Left lung (tissue), 4 donors: ENCODE measurements at regions not wholly inside any gene's neighbourhood (a gene's known extent, or its start where the extent isn't known, plus 50 kb on each side); places are given as distances from the start of the nearest gene placed in this dataset.

Experiments
- ATAC-seq: fragments of 200-7000 bp; cut with Tn5 transposase; one replicate; pipeline ENCODE4 v1.9.1; 2020; ENCODE audit warnings: moderate library complexity
- DNase-seq, 4 donors: peaks; one replicate each; pipeline ENCODE4 v3.0.0-alpha.2; 2013 to 2020
- H3K27ac ChIP-seq, 2 donors: fragments of 200-600 bp; sonication (generic) in 1 of 2; one replicate each; pipeline versions ENCODE4 v1.5.0 to v1.8.0; 2020 to 2021
- H3K27me3 ChIP-seq, 2 donors: fragments of 200-600 bp; sonication (generic) in 1 of 2; one replicate each; pipeline versions ENCODE4 v1.5.0 to v1.8.0; 2020 to 2021
- H3K36me3 ChIP-seq, 2 donors: fragments of 200-600 bp; sonication (generic) in 1 of 2; one replicate each; pipeline versions ENCODE4 v1.5.0 to v1.8.0; 2020 to 2021
- H3K4me1 ChIP-seq, 2 donors: fragments of 200-600 bp; one replicate each; pipeline ENCODE4 v1.8.0; 2021
- H3K4me3 ChIP-seq, 2 donors: fragments of 200-600 bp; sonication (generic) in 1 of 2; one replicate each; pipeline versions ENCODE4 v1.5.0 to v1.8.0; 2020 to 2021; ENCODE audit warnings: mild to moderate bottlenecking in 1 of 2
- H3K9me3 ChIP-seq, 2 donors: fragments of 200-600 bp; sonication (generic) in 1 of 2; one replicate each; pipeline versions ENCODE4 v1.5.0 to v1.8.0; 2020 to 2021
- CTCF ChIP-seq, 2 donors: fragments of 200-600 bp; sonication (generic) in 1 of 2; IDR thresholded peaks; one replicate each; pipeline versions ENCODE4 v1.5.0 to v1.8.0; 2021; ENCODE audit warnings: antibody characterized with exemption in 2 of 2
- intact Hi-C, 2 donors: fragments of 100-400 bp; cut with DNase I; formaldehyde crosslinking; loops; one replicate each; pipeline versions ENCODE4 v1.11.2 to v1.14.2; 2022
- donor health status: DM: no; HTN: yes; CAD: no.
- donor health status: DM: no; HTN: no; CAD: no.

- Histone ChIP-seq H3K36me3 (no peaks in the 10 kb centered on the region), H3K27me3 (no peaks in the 10 kb centered on the region), H3K27ac (no peak overlapping the region), H3K4me3 (no peak overlapping the region), H3K4me1 (no peaks in the 10 kb centered on the region), H3K9me3 (peaks cover 0 to 14% of the 10 kb centered on the region in 2 donors)
- DNase-seq (no peak), ATAC-seq (no peak)
- intact Hi-C loops: no loop called here
- no peak for TF ChIP-seq CTCF (IDR thresholded peaks at IDR 0.05)
Observed at GRCh38 chr13:65562305-65562704, 1667.8 kb downstream of the PCDH9 start.

- Histone ChIP-seq H3K9me3 (peaks cover 0 to 14% of the 10 kb centered on the region in 2 donors), H3K4me3 (no peak overlapping the region), H3K27ac (no peak overlapping the region), H3K4me1 (no peaks in the 10 kb centered on the region), H3K36me3 (no peaks in the 10 kb centered on the region), H3K27me3 (no peaks in the 10 kb centered on the region)
- ATAC-seq: no peak
- TF ChIP-seq CTCF (IDR thresholded peaks at IDR 0.05): no peak
- DNase-seq: no peak
- intact Hi-C loops: no loop called here
Observed at GRCh38 chr13:65560936-65561335, 1669.2 kb downstream of the PCDH9 start.

GRCh38 chr13:65555962-65556361 lies 1674.2 kb downstream of the PCDH9 start:
- Histone ChIP-seq H3K27ac (no peak overlapping the region), H3K9me3 (peaks cover 0 to 24% of the 10 kb centered on the region in 2 donors), H3K4me3 (no peak overlapping the region), H3K27me3 (no peaks in the 10 kb centered on the region), H3K4me1 (no peaks in the 10 kb centered on the region), H3K36me3 (no peaks in the 10 kb centered on the region)
- intact Hi-C loops: no loop called here
- TF ChIP-seq CTCF (IDR thresholded peaks at IDR 0.05): no peak
- ATAC-seq (no peak), DNase-seq (no peak)

GRCh38 chr13:65553096-65553727 lies 1676.9 kb downstream of the PCDH9 start:
- no peak overlapping the region for H3K27ac ChIP-seq
- no peaks in the 10 kb centered on the region for H3K27me3 ChIP-seq
- H3K4me1 ChIP-seq: no peaks in the 10 kb centered on the region
- no peak for TF ChIP-seq CTCF (IDR thresholded peaks at IDR 0.05)
- H3K36me3 ChIP-seq: no peaks in the 10 kb centered on the region
- DNase-seq: no peak
- intact Hi-C loops: no loop called here
- H3K9me3 ChIP-seq: peaks cover 0 to 24% of the 10 kb centered on the region in 2 donors
- ATAC-seq: no peak
- no peak overlapping the region for H3K4me3 ChIP-seq

- ATAC-seq (no peak), DNase-seq (no peak)
- Histone ChIP-seq H3K36me3 (no peaks in the 10 kb centered on the region), H3K27me3 (no peaks in the 10 kb centered on the region), H3K4me1 (no peaks in the 10 kb centered on the region), H3K4me3 (no peak overlapping the region), H3K27ac (no peak overlapping the region), H3K9me3 (peaks cover 0 to 31% of the 10 kb centered on the region in 2 donors)
- no peak for TF ChIP-seq CTCF (IDR thresholded peaks at IDR 0.05)
- intact Hi-C loops: no loop called here
Observed at GRCh38 chr13:65551208-65551607, 1678.9 kb downstream of the PCDH9 start.
